IMR-90 (cell line): ENCODE measurements at regions not wholly inside any gene's neighbourhood (a gene's known extent, or its start where the extent isn't known, plus 50 kb on each side); places are given as distances from the start of the nearest gene placed in this dataset.
A peak's percentile ranks its signal among the peaks of the same experiment; 100 is the strongest.

Source experiments
- ATAC-seq: fragments of 200-7000 bp; cut with Tn5 transposase; 2 replicates; pipeline ENCODE4 v1.9.1; 2020; ENCODE audit warnings: low read depth, mild to moderate bottlenecking, moderate library complexity
- BruUV-seq: library from RNA; stranded (reverse); fragments of 400-500 nt; replicated peaks from 2 replicates; lab custom pipeline; 2021; lab: Mats Ljungman, UMichigan
- CTCF ChIA-PET: fragments of 300-600 bp; formaldehyde crosslinking; extraction: SDS; loops from one replicate; lab custom pipeline; 2021; ENCODE audit warnings: antibody characterized with exemption; lab: Yijun Ruan, JAX
- POLR2A ChIA-PET: fragments of 300-600 bp; sonication (Branson Sonifier 250); formaldehyde crosslinking; loops from one replicate; lab custom pipeline; 2022; ENCODE audit warnings: antibody characterized with exemption; ENCODE audit not compliant: unreplicated experiment; lab: Charles Lee
- DNase-seq: peaks from one replicate; pipeline ENCODE4 v3.0.0; 2013
- H2AFZ ChIP-seq: replicated peaks from 2 replicates; pipeline ENCODE3; 2013; ENCODE audit warnings: low read length, mild to moderate bottlenecking; ENCODE audit not compliant: poor library complexity
- H2AK5ac ChIP-seq: 2 replicates; pipeline ENCODE4 v1.6.1; 2013; ENCODE audit warnings: low read depth, low read length, inconsistent platforms
- H2AK9ac ChIP-seq: replicated peaks from 2 replicates; pipeline ENCODE3; 2013; ENCODE audit warnings: mild to moderate bottlenecking, low read depth, low read length, moderate library complexity; ENCODE audit not compliant: poor library complexity
- H2BK120ac ChIP-seq: 2 replicates; pipeline ENCODE4 v1.6.1; 2013; ENCODE audit warnings: low read depth, low read length, inconsistent platforms
- H2BK15ac ChIP-seq: 3 replicates; pipeline ENCODE4 v1.6.1; 2013; ENCODE audit warnings: low read depth, low read length, inconsistent platforms
- H2BK20ac ChIP-seq: 2 replicates; pipeline ENCODE4 v1.6.1; 2013; ENCODE audit warnings: low read depth, mild to moderate bottlenecking, inconsistent platforms, low read length, moderate library complexity
- H2BK5ac ChIP-seq: 2 replicates; pipeline ENCODE4 v1.6.1; 2013; ENCODE audit warnings: mild to moderate bottlenecking, low read depth, low read length, inconsistent platforms; ENCODE audit not compliant: poor library complexity, severe bottlenecking
- H3K14ac ChIP-seq: replicated peaks from 2 replicates; pipeline ENCODE4 v1.6.1; 2013; ENCODE audit warnings: low read depth, low read length, inconsistent platforms
- H3K18ac ChIP-seq: 2 replicates; pipeline ENCODE4 v1.6.1; 2013; ENCODE audit warnings: low read depth, low read length, control low read depth
- H3K23ac ChIP-seq: 2 replicates; pipeline ENCODE4 v1.6.1; 2013; ENCODE audit warnings: low read depth, low read length, inconsistent platforms
- H3K27ac ChIP-seq: 2 replicates; pipeline ENCODE4 v1.5.1; 2013; ENCODE audit warnings: mild to moderate bottlenecking, control low read depth, low read length; ENCODE audit not compliant: insufficient read depth
- H3K27me3 ChIP-seq: 2 replicates; pipeline ENCODE4 v1.6.1; 2013; ENCODE audit warnings: low read length; ENCODE audit not compliant: control insufficient read depth, insufficient read depth
- H3K36me3 ChIP-seq: 2 replicates; pipeline ENCODE4 v1.6.1; 2013; ENCODE audit warnings: low read length, mixed read lengths; ENCODE audit not compliant: control insufficient read depth, insufficient read depth
- H3K4ac ChIP-seq: 2 replicates; pipeline ENCODE4 v1.6.1; 2013; ENCODE audit warnings: low read depth, low read length, inconsistent platforms
- H3K4me1 ChIP-seq: 2 replicates; pipeline ENCODE4 v1.6.1; 2013; ENCODE audit warnings: low read length, mixed read lengths; ENCODE audit not compliant: control insufficient read depth, insufficient read depth
- H3K4me2 ChIP-seq: 2 replicates; pipeline ENCODE4 v1.6.1; 2013; ENCODE audit warnings: low read depth, mild to moderate bottlenecking, control low read depth, low read length, moderate library complexity
- H3K4me3 ChIP-seq: 2 replicates; pipeline ENCODE4 v1.5.1; 2013; ENCODE audit warnings: low read depth, mild to moderate bottlenecking, control low read depth, low read length, moderate library complexity; ENCODE audit not compliant: insufficient read depth
- H3K56ac ChIP-seq: 2 replicates; pipeline ENCODE4 v1.6.1; 2013; ENCODE audit warnings: low read length, inconsistent platforms; ENCODE audit not compliant: insufficient read depth; ENCODE audit errors: extremely low read depth
- H3K79me1 ChIP-seq, 2 experiments: 2 replicates each; pipeline ENCODE4 v1.6.1; 2013; ENCODE audit warnings: low read length in 2 of 2, inconsistent platforms in 1 of 2, low read depth in 1 of 2
- H3K9ac ChIP-seq: 2 replicates; pipeline ENCODE4 v1.6.1; 2013; ENCODE audit warnings: low read depth, low read length, control low read depth
- H3K9me1 ChIP-seq: 2 replicates; pipeline ENCODE4 v1.6.1; 2013; ENCODE audit warnings: low read length, inconsistent platforms; ENCODE audit not compliant: insufficient read depth
- H3K9me3 ChIP-seq: 2 replicates; pipeline ENCODE4 v1.6.1; 2013; ENCODE audit warnings: low read length; ENCODE audit not compliant: control insufficient read depth, insufficient read depth
- H4K20me1 ChIP-seq: 2 replicates; pipeline ENCODE4 v1.6.1; 2013; ENCODE audit warnings: low read length, inconsistent platforms; ENCODE audit not compliant: insufficient read depth
- H4K5ac ChIP-seq: 2 replicates; pipeline ENCODE4 v1.6.1; 2013; ENCODE audit warnings: mild to moderate bottlenecking, low read depth, low read length, control low read depth
- H4K8ac ChIP-seq, 2 experiments: 2 replicates each; pipeline ENCODE4 v1.6.1; 2013; ENCODE audit warnings: low read depth in 2 of 2, low read length in 2 of 2, control low read depth in 1 of 2, inconsistent platforms in 1 of 2
- H4K91ac ChIP-seq: 2 replicates; pipeline ENCODE4 v1.6.1; 2013; ENCODE audit warnings: low read depth, low read length, inconsistent platforms; ENCODE audit not compliant: insufficient read depth
- CEBPB ChIP-seq: IDR thresholded peaks from 2 replicates; pipeline ENCODE4 v1.6.1; 2012; ENCODE audit warnings: low read depth, low read length, improper control_type of control experiment
- CTCF ChIP-seq: conservative IDR thresholded peaks from 2 replicates; pipeline ENCODE4 v1.5.1; 2012; ENCODE audit warnings: mild to moderate bottlenecking, low read depth, low read length, improper control_type of control experiment
- ELK1 ChIP-seq: fragments of 150-350 bp; IDR thresholded peaks from 2 replicates; pipeline ENCODE4 v1.6.1; 2016; ENCODE audit warnings: low read depth, mild to moderate bottlenecking, low read length, moderate library complexity, borderline replicate concordance
- MAFK ChIP-seq: IDR thresholded peaks from 2 replicates; pipeline ENCODE4 v1.6.1; 2012; ENCODE audit warnings: low read depth, low read length, improper control_type of control experiment
- MXI1 ChIP-seq: IDR thresholded peaks from 2 replicates; pipeline ENCODE4 v1.6.1; 2012; ENCODE audit warnings: low read depth, mild to moderate bottlenecking, low read length, moderate library complexity, borderline replicate concordance
- POLR2A ChIP-seq: IDR thresholded peaks from 2 replicates; pipeline ENCODE4 v1.6.1; 2012; ENCODE audit warnings: mild to moderate bottlenecking, low read depth, low read length
- RFX5 ChIP-seq: IDR thresholded peaks from 2 replicates; pipeline ENCODE4 v1.8.0; 2012; ENCODE audit warnings: low read depth, mild to moderate bottlenecking, low read length, moderate library complexity
- WGBS, 2 experiments: methylation state at CpG; one replicate each; pipeline versions ENCODE4 v1.1.5 to v1.1.7; 2013; ENCODE audit warnings: missing lambda C conversion rate in 2 of 2; ENCODE audit not compliant: insufficient read length in 1 of 2; ENCODE audit errors: extremely low coverage in 2 of 2; 5-methylcytosine and 5-hydroxymethylcytosine counted together
- dilution Hi-C: fragments of 300-500 bp; cut with HindIII; formaldehyde crosslinking; loops from one replicate; pipeline ENCODE4 v1.14.3; 2018; ENCODE audit warnings: low sequenced_read_pairs; ENCODE audit not compliant: unreplicated experiment
- in situ Hi-C: fragments of 300-500 bp; cut with MboI; formaldehyde crosslinking; loops from 3 replicates; pipeline ENCODE4 v1.14.3; 2019; ENCODE audit warnings: low sequenced_read_pairs, inconsistent platforms, mixed read lengths
- intact Hi-C: fragments of 100-400 bp; cut with micrococcal nuclease; formaldehyde crosslinking; loops from 2 replicates; pipeline ENCODE4 v1.10.0; 2022

GRCh38 chr21:27366036-27366435, 399.1 kb upstream of the ADAMTS5 start:
- Histone ChIP-seq H4K5ac (no peak overlapping the region; the same call in 1 of the 2 replicates), H4K91ac (peak overlapping the region; percentile 67), H4K20me1 (no peaks in the 10 kb centered on the region), H3K27ac (no peak overlapping the region), H3K23ac (no peak overlapping the region), H3K14ac (peak overlapping the region; percentile 63; the same call in 1 of the 2 replicates), H2BK120ac (peak overlapping the region; percentile 92), H3K36me3 (no peaks in the 10 kb centered on the region), H3K79me1 (no peaks in the 10 kb centered on the region), H3K27me3 (no peaks in the 10 kb centered on the region), H3K9ac (no peak overlapping the region; the same call in 1 of the 2 replicates), H2AFZ (no peak overlapping the region), H2BK5ac (peak overlapping the region; percentile 77), H3K9me1 (peaks cover 5% of the 10 kb centered on the region; the same call in 1 of the 2 replicates), H3K56ac (peak overlapping the region; percentile 23; the same call in 1 of the 2 replicates), H3K18ac (peak overlapping the region; percentile 40; the same call in 1 of the 2 replicates), H2BK15ac (peak overlapping the region; percentile 82; the same call in 2 of the 3 replicates), H3K4me1 (peaks cover 9% of the 10 kb centered on the region; the same call in 1 of the 2 replicates), H3K4me3 (no peak overlapping the region), H2AK5ac (no peak overlapping the region), H3K9me3 (no peaks in the 10 kb centered on the region), H4K8ac (peak overlapping the region; percentile 61 to 67; a peak in 2 of 4 replicates), H2AK9ac (no peak overlapping the region), H3K4ac (peak overlapping the region; percentile 82), H3K4me2 (no peak overlapping the region), H2BK20ac (peak overlapping the region; percentile 92; the same call in 1 of the 2 replicates)
- no peak for TF ChIP-seq CEBPB
- no peak for TF ChIP-seq RFX5
- TF ChIP-seq CTCF = no peak
- TF ChIP-seq POLR2A = no peak
- no peak for TF ChIP-seq ELK1
- no peak for TF ChIP-seq MXI1
- no peak for TF ChIP-seq MAFK
- ChIA-PET CTCF (interaction anchor here (0.9 kb wide), 1 partner anchor 9 kb away, joined by 3 read pairs; no protein-coding TSS in a partner anchor), POLR2A (no interaction called here)
- WGBS, 2 experiments = no CpG with 5 or more reads among the region's 4 CpGs
- ATAC-seq (no peak), DNase-seq (no peak)
- intact Hi-C loops = no loop called here
- in situ Hi-C loops = no loop called here
- BruUV-seq = no TSS peak
- dilution Hi-C loops = no loop called here
